ENCODE measurements at regions not wholly inside any gene's neighbourhood (a gene's known extent, or its start where the extent isn't known, plus 50 kb on each side); places are given as distances from the start of the nearest gene placed in this dataset.

GRCh38 chr20:52614051-52614863 is 357.9 kb upstream of the TSHZ2 start:
- BruUV-seq (replicated peaks), result no TSS peak
- no peak overlapping the region for H4K91ac ChIP-seq (ENCODE audit: insufficient read depth, low read depth, low read length)
- DNase-seq (no peak), ATAC-seq (ENCODE audit: low read depth) (no peak)
- H2AK9ac ChIP-seq (replicated peaks; ENCODE audit: low read depth, low read length, poor library complexity), result no peak overlapping the region
- CTCF ChIA-PET, result no interaction called here
- no peak overlapping the region for H3K27ac ChIP-seq (ENCODE audit: insufficient read depth, low read length)
- H2AFZ ChIP-seq (replicated peaks; ENCODE audit: low read length, poor library complexity), result no peak overlapping the region
- no peaks in the 10 kb centered on the region for H4K20me1 ChIP-seq (ENCODE audit: insufficient read depth, low read length)
- H3K9me3 ChIP-seq (ENCODE audit: control insufficient read depth, insufficient read depth, low read length), result no peaks in the 10 kb centered on the region
- H3K56ac ChIP-seq (ENCODE audit: extremely low read depth, insufficient read depth, low read length), result no peak overlapping the region
- H3K9ac ChIP-seq (ENCODE audit: low read depth, low read length), result no peak overlapping the region
- H3K14ac ChIP-seq (replicated peaks; ENCODE audit: low read depth, low read length), result no peak overlapping the region
- intact Hi-C loops (cut with micrococcal nuclease), result no loop called here
- no peak overlapping the region for H2BK5ac ChIP-seq (ENCODE audit: low read depth, low read length, poor library complexity, severe bottlenecking)
- no peak overlapping the region for H2AK5ac ChIP-seq (ENCODE audit: low read depth, low read length)
- no peak overlapping the region for H3K4ac ChIP-seq (ENCODE audit: low read depth, low read length)
- H3K79me1 ChIP-seq (ENCODE audit: low read depth in 1 of 2, low read length in 2 of 2), result no peaks in the 10 kb centered on the region
- no peak overlapping the region for H3K4me2 ChIP-seq (ENCODE audit: low read depth, low read length)
- H3K36me3 ChIP-seq (ENCODE audit: control insufficient read depth, insufficient read depth, low read length), result no peaks in the 10 kb centered on the region
- dilution Hi-C loops (cut with HindIII; ENCODE audit: low sequenced_read_pairs, unreplicated experiment), result no loop called here
- no peak for TF ChIP-seq NFE2L2 (IDR thresholded peaks at IDR 0.05; ENCODE audit: low read depth, low read length)
- TF ChIP-seq RFX5 (IDR thresholded peaks at IDR 0.05; ENCODE audit: low read depth, low read length), result no peak
- in situ Hi-C loops (cut with MboI; ENCODE audit: low sequenced_read_pairs), result no loop called here
- WGBS, 2 experiments (ENCODE audit: extremely low coverage in 2 of 2, insufficient read length in 1 of 2), result no CpG with 5 or more reads among the region's 3 CpGs
- H3K18ac ChIP-seq (ENCODE audit: low read depth, low read length), result no peak overlapping the region
- H3K23ac ChIP-seq (ENCODE audit: low read depth, low read length), result no peak overlapping the region
- no peaks in the 10 kb centered on the region for H3K4me1 ChIP-seq (ENCODE audit: control insufficient read depth, insufficient read depth, low read length)
- H3K9me1 ChIP-seq (ENCODE audit: insufficient read depth, low read length), result no peaks in the 10 kb centered on the region
- H4K5ac ChIP-seq (ENCODE audit: low read depth, low read length), result no peak overlapping the region
- no peak overlapping the region for H2BK120ac ChIP-seq (ENCODE audit: low read depth, low read length)
- H3K4me3 ChIP-seq (ENCODE audit: insufficient read depth, low read depth, low read length), result no peak overlapping the region
- H2BK20ac ChIP-seq (ENCODE audit: low read depth, low read length), result no peak overlapping the region
- H2BK15ac ChIP-seq (ENCODE audit: low read depth, low read length), result no peak overlapping the region
- POLR2A ChIA-PET (ENCODE audit: unreplicated experiment), result no interaction called here
- no peaks in the 10 kb centered on the region for H3K27me3 ChIP-seq (ENCODE audit: control insufficient read depth, insufficient read depth, low read length)
- H4K8ac ChIP-seq (ENCODE audit: low read depth in 2 of 2, low read length in 2 of 2), result no peak overlapping the region

All from IMR-90 (cell line).